Activated CD4-positive, CD25-positive, alpha-beta regulatory T cell treated with anti-CD3 and anti-CD28 coated beads, Interleukin-2, amount 50 U/mL, for 24 hours (primary cell): ENCODE measurements at regions not wholly inside any gene's neighbourhood (a gene's known extent, or its start where the extent isn't known, plus 50 kb on each side); places are given as distances from the start of the nearest gene placed in this dataset.

Experiments
- ATAC-seq, 2 donors: fragments of 150-1000 bp; cut with Tn5 transposase; one replicate each; pipeline ENCODE4 v1.10.0; 2021; ENCODE audit warnings: mild to moderate bottlenecking in 1 of 2, moderate library complexity in 1 of 2

DNA sequence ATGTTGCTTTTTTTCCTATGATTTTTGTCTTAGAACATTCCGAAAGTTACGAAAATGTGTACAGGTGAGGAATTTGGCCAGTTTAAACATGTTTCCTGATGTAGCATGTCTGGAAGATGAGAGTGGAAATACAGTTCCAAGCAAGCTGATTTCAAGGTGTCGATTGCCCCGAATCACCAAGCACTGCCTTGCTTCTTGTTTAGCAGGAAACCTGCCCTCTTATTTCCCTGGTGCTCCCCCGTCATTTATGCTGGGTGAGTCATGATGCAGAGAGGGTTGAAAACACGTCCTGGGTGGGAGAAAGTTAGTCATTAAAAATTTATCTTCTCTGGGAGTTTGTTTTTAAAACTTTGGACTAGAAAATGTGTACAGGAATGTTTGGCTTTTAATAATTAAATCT is 608.6 kb upstream of the EEF2KMT start:
- no peak for ATAC-seq

- ATAC-seq, result no peak
Observed at GRCh38 chr16:5704271-5704670, 606.7 kb upstream of the EEF2KMT start.

DNA sequence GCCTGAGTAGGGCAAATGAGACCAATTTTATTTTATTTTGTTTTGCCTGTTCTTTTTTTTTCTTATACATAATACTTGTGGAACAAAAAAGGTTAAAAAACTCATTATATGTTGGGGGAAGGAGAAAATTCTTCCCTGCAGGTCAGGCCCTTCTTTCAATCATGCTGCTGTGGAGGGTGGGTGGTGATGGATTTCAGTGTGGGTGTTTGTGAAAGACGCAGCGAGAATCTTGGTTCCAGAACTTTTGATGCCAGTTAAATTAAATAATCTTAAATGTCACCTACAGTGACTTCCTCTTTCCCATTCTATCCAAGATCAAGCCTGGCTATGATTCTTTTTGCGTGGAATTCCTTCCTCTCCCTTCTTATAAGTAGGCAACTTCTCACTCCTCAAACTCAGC is 595.8 kb upstream of the EEF2KMT start:
- ATAC-seq, result no peak

DNA sequence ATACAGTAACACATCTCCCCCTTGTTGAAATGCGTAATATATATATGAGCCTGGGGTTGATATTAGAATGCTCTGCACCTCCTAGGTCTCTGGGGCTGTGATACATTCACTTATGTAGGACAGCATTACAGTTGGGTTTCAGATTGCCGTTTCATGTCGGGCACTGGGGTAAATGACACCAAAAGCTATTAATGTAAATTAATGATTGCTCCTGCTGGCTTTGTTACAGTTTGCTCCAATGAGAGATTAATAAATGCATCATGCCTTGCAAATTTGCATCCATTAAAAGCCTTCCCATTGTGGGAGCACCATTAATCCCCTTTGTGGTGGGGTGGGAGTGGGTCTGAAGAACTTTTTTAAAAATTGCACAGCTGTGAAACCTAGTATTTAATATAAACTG is 584.4 kb upstream of the EEF2KMT start:
- ATAC-seq, result no peak

GRCh38 chr16:5678371-5678770 is 580.8 kb upstream of the EEF2KMT start:
- ATAC-seq, result no peak

- ATAC-seq, result no peak
Observed at GRCh38 chr16:5671421-5671820, 573.8 kb upstream of the EEF2KMT start.

GRCh38 chr16:5670198-5670597 is 572.6 kb upstream of the EEF2KMT start:
- no peak for ATAC-seq

GRCh38 chr16:5668553-5668952 is 571.0 kb upstream of the EEF2KMT start:
- no peak for ATAC-seq

GRCh38 chr16:5665834-5666233 is 568.2 kb upstream of the EEF2KMT start:
- no peak for ATAC-seq

DNA sequence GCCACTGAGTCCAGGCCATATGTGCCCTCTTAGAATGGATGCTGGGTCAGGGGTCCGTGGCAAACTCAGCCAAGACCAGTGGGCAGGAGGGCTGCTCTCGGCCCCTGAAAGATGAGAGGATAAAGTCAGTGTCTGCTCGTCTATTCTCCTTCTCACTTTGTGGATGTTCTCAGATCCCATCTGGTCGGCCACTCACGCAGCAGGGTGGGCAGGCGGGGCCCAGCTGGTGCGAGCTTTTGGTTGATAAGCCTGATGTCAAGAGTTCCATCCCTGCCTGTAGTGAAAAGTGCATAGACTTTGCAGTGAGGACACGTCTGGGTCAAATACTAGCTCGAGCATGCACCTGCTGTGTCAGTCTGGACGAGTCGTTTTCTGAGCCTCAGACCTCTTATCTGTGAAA is 556.2 kb upstream of the EEF2KMT start:
- ATAC-seq, result no peak

DNA sequence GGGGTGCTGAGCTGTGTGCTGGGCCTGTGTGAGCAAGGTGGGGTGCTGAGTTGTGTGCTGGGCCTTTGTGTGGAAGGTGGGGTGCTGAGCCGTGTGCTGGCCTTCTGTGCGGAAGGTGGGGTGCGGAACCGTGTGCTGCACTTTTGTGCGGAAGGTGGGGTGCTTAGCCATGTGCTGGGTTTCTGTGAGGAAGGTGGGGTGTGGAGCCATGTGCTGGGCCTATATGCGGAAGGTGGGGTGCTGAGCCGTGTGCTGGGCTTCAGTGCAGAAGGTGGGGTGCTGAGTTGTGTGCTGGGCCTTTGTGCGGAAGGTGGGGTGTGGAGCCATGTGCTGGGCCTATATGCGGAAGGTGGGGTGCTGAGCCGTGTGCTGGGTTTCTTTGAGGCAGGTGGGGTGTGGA is 555.4 kb upstream of the EEF2KMT start:
- ATAC-seq, result no peak

GRCh38 chr16:5649762-5650743 is 552.5 kb upstream of the EEF2KMT start:
- ATAC-seq, result no peak

DNA sequence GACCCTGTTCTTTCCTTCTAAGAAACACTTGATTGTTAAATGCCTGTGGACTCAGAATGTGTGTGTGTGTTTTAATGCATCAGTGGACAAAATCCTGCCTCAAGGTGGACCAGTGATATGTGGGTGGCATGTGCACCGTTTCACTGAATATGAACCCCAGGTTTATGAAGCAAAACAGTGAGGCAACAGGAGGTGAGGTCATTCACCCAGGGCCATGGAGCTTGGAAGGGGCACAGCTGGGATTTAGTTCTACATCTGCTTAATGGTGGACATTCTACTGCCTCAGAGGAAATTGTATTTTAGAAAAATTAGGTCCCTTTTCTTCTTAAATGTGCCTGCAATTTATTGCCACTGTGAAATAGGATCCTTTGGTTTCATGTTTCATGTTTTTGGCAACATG is 549.5 kb upstream of the EEF2KMT start:
- no peak for ATAC-seq

DNA sequence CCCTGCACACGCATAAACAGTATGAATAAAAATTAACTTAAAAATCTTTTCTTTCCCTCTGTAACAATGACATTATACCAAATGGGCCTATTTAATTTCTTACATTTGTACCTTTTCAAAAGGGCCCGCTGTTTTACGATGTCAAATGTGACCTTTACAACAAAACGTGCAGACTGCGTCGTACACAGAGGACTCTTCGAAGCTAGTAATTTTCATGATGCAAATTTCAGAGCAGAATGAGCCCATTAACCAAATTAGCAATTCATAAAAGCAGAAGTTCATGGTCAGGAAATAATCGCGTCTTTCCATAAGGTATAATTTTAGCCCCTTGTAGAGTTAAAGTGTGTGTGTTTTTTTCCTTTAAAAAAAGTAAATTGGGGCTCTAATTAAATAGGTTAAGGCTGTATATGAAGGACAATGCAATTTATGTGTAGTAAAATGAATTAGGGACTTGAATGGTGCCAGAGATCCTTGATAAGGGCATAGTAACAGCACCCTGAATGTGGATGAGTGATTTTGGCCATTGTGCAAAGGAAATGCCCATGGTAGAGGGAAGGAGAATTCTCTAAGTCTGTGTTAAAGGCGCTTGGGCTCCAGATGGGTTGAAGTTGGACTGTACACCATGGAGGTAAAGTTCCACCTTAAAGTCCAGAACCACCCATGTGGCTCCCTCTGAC is 546.4 kb upstream of the EEF2KMT start:
- no peak for ATAC-seq

DNA sequence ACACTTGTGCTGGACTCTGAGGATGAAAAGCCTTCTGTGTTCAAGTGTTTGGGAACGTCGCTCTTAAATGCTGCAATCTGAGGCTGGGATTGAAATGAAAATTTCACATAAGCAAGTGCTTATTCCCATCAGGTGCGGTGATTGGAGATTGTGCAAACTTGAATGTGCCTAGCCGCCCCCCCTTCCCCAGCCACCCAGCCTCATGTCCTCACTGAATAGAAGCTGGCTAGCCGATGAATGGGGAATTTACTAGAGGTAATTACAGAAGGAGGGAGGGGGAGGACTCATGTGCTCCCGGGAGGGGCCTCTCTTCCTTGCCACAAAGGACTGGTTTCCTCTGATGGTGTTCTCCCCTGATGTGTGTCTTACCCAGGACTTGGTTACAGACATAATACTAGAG is 544.8 kb upstream of the EEF2KMT start:
- no peak for ATAC-seq

- ATAC-seq, result no peak
Observed at GRCh38 chr16:5642011-5642410, 544.4 kb upstream of the EEF2KMT start.

GRCh38 chr16:5640883-5641282 is 543.3 kb upstream of the EEF2KMT start:
- ATAC-seq, result no peak

GRCh38 chr16:5639531-5639930 is 541.9 kb upstream of the EEF2KMT start:
- no peak for ATAC-seq

DNA sequence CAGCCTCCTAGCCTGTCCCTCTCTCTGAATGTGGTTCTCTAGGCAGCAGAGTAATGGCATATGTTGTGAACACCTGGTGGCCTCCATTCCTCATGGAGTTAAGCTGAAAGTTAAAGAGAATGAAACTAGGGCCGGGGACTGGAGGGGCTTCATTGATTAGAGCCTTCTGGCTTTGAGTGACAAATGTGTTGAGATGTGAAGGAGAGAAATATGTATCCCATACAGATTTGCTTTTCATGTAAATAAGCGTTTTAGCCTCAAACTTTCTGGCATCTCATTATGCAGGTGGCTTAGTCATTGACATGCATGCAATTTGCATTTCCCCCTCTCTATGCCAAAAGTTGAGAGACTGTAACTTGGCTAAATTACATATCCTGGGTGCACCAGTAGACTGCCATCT is 537.7 kb upstream of the EEF2KMT start:
- ATAC-seq, result no peak

- no peak for ATAC-seq
Observed at GRCh38 chr16:5634666-5635180, 537.1 kb upstream of the EEF2KMT start.

DNA sequence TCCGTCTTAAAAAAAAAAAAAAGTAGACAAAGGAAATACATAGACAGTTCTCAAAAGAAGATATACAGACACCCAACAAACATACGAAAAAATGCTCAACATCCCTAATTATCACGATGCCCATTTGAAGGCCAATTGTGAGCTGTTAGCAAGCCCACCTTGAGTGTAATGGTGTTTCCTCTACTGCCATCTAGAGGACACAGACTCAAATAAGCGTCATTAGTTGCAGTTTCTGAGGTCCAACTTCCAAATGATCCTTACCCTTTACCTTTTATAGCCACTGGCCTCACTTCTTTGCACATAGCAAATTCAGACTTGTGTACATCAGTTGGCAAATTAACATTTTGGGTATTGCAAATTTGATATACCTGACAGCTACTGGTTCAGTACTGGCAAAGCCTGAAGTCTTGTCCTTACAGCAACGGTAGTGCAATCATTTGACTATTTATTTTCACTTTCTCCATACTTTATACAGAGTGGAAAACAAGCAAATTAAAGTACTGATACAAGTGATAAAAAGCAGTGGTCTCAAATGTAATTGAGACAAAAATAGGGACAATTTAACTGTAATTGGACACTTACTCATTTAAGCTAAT is 536.3 kb upstream of the EEF2KMT start:
- ATAC-seq, result no peak

DNA sequence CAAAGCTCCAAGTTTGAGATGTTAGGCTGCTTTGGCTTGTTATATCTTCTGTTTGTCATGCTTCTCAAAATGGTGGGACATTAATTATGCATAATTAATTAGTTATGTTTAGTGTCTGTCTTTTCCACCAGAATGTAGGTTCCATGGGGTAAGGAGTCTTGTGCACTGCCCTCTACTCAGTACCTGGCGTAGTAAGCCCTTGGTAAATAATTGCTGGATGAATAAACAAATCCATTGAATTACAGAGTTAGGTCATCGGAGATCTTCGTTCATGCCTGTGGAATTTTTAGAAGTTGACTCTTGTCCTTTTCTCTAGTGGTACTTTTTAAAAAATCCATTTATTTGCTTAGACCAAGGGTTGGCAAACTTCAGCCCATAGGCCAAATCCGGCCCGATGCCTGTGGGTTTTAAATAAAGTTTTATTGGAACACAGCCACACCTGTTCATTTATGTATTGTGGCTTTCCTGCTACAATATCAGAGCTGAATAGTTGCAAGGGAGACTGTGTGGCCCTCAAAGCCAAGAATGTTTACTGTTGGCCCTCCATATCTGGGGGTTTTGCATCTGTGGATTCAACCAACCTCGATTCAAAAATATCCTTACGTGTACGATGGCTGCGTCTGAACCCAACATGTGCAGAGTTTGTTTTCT is 524.8 kb upstream of the EEF2KMT start:
- no peak for ATAC-seq

DNA sequence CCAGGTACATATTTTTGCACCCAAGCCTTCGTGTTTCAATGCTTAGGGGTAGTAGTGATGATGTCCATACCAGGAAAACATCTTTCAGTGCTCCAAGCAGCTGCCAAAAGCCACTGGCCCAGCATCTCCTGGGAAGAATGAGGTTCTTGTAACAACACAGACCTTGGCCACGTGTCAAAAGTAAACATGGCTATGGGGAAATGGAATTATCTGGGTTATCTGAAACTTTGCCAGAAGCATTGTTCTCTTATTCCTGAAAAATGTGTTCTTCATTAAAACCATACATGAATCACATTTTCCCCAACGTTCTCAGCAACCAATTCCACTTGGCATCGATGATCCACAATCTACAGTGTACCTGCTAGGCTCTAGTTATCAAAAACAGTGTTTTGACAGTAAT is 524.2 kb upstream of the EEF2KMT start:
- no peak for ATAC-seq
